ENCODE measurements at regions not wholly inside any gene's neighbourhood (a gene's known extent, or its start where the extent isn't known, plus 50 kb on each side); places are given as distances from the start of the nearest gene placed in this dataset.

DNA sequence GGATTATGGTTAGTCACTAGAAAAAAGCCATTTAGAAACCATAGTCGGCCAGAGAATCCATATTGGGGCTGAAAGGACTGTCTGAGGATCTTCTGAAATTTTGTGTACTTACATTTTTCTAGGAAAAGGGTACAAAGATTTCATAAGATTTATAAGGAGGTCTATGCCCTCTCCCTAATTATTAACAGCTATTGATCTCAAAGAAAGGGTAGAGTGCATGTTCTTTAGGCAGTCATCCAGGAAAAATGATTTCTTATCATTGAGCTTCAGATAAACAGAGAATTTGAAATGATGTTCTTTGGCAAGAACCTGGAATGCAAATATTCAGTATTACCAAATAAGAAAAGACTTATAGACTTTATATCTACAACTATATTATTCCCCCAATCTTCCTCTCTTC is 195.3 kb downstream of the ACTR3 start:
- no peaks in the 10 kb centered on the region for H3K9me3 ChIP-seq (ENCODE audit: control extremely low read depth in 1 of 5, control insufficient read depth in 4 of 5, insufficient read depth in 2 of 5, low read depth in 1 of 5, low read length in 4 of 5)
- H3K27me3 ChIP-seq (replicated peaks in 2 of 5; ENCODE audit: control insufficient read depth in 4 of 5, insufficient read depth in 5 of 5, low read length in 4 of 5), result no peaks in the 10 kb centered on the region
- POLR2A ChIA-PET, result no interaction called here
- CTCF ChIA-PET, result no interaction called here
- no peaks in the 10 kb centered on the region for H3K4me1 ChIP-seq (ENCODE audit: control extremely low read depth in 1 of 4, control insufficient read depth in 4 of 4, insufficient read depth in 4 of 4, low read length in 3 of 4)
- H3K36me3 ChIP-seq (ENCODE audit: control insufficient read depth in 4 of 4, insufficient read depth in 4 of 4, low read length in 3 of 4), result no peaks in the 10 kb centered on the region
- no peak overlapping the region for H3K4me3 ChIP-seq (ENCODE audit: control insufficient read depth in 1 of 7, extremely low read depth in 1 of 7, insufficient read depth in 4 of 7, low read depth in 2 of 7, low read length in 6 of 7)
- H3K27ac ChIP-seq (ENCODE audit: insufficient read depth in 1 of 2, low read depth in 1 of 2, low read length in 2 of 2, poor library complexity in 1 of 2, severe bottlenecking in 2 of 2), result no peak overlapping the region
- 100% methylated on average over 1 of the region's 1 CpG for WGBS (ENCODE audit: insufficient coverage)
- no peak for DNase-seq

DNA sequence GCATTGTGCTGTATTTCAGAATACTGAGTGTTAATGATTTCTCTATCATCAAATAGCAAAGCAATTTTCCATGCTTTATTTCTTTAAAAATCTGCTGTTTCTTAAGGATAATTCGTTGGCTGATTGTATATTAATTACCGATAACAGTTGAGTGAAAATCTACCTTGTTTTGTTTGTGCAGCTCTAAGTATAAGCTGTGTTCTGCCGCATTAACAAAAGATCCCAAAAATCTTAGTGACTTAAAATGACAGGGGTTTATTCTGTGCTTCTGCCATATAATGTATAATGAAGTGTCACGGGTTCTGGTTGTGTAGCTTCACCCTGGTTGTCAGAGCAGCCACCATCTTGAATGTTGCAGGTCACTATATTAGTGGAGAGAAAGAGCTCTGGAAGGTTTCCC is 196.1 kb downstream of the ACTR3 start:
- Histone ChIP-seq H3K9me3 (ENCODE audit: control extremely low read depth in 1 of 5, control insufficient read depth in 4 of 5, insufficient read depth in 2 of 5, low read depth in 1 of 5, low read length in 4 of 5) (no peaks in the 10 kb centered on the region), H3K27ac (ENCODE audit: insufficient read depth in 1 of 2, low read depth in 1 of 2, low read length in 2 of 2, poor library complexity in 1 of 2, severe bottlenecking in 2 of 2) (no peak overlapping the region), H3K4me3 (ENCODE audit: control insufficient read depth in 1 of 7, extremely low read depth in 1 of 7, insufficient read depth in 4 of 7, low read depth in 2 of 7, low read length in 6 of 7) (no peak overlapping the region), H3K27me3 (replicated peaks in 2 of 5; ENCODE audit: control insufficient read depth in 4 of 5, insufficient read depth in 5 of 5, low read length in 4 of 5) (no peaks in the 10 kb centered on the region), H3K4me1 (ENCODE audit: control extremely low read depth in 1 of 4, control insufficient read depth in 4 of 4, insufficient read depth in 4 of 4, low read length in 3 of 4) (no peaks in the 10 kb centered on the region), H3K36me3 (ENCODE audit: control insufficient read depth in 4 of 4, insufficient read depth in 4 of 4, low read length in 3 of 4) (no peaks in the 10 kb centered on the region)
- CTCF ChIA-PET, result no interaction called here
- POLR2A ChIA-PET, result no interaction called here
- DNase-seq, result no peak
- WGBS (ENCODE audit: insufficient coverage), result 100% methylated on average over 1 of the region's 4 CpGs

DNA sequence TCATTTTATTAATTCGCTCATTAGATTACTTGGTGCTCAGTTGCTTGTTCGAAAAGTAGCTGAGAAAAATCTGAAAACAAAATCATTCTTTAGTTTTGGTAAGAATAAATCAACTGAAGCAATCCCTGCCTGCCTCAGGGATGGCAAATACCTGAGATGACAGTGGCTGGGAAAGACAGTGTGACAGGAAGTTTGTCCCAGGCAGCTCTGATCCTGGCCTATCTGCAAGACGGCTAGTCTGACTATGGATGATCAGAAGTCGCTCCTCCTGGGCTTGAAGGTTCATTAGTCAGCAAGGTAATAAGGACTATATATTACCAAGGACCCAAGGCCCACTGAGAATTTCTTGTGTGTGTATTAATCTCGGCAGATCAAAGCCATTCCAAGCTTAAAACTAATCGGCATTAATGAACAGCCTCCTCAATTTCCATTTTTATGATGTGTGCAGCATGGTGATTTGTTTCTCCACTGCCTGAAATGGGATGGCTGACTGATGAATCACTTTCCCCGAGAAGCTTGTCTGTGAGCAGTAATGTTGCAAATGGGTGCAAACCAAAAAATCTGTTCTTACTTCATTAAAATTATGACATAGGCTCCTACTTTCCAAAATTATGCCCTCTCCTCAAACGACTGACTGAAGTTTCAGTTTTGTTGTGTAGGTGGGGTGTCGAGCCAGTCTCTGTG is 199.9 kb downstream of the ACTR3 start:
- no peak overlapping the region for H3K27ac ChIP-seq (ENCODE audit: insufficient read depth in 1 of 2, low read depth in 1 of 2, low read length in 2 of 2, poor library complexity in 1 of 2, severe bottlenecking in 2 of 2)
- POLR2A ChIA-PET, result no interaction called here
- no peaks in the 10 kb centered on the region for H3K36me3 ChIP-seq (ENCODE audit: control insufficient read depth in 4 of 4, insufficient read depth in 4 of 4, low read length in 3 of 4)
- CTCF ChIA-PET, result no interaction called here
- no peak for DNase-seq
- H3K9me3 ChIP-seq (ENCODE audit: control extremely low read depth in 1 of 5, control insufficient read depth in 4 of 5, insufficient read depth in 2 of 5, low read depth in 1 of 5, low read length in 4 of 5), result peaks cover 0 to 2% (median 0%) of the 10 kb centered on the region in 5 experiments
- H3K4me3 ChIP-seq (ENCODE audit: control insufficient read depth in 1 of 7, extremely low read depth in 1 of 7, insufficient read depth in 4 of 7, low read depth in 2 of 7, low read length in 6 of 7), result no peak overlapping the region
- H3K27me3 ChIP-seq (replicated peaks in 2 of 5; ENCODE audit: control insufficient read depth in 4 of 5, insufficient read depth in 5 of 5, low read length in 4 of 5), result no peaks in the 10 kb centered on the region
- WGBS (ENCODE audit: insufficient coverage), result 100% methylated on average over 5 of the region's 9 CpGs
- H3K4me1 ChIP-seq (ENCODE audit: control extremely low read depth in 1 of 4, control insufficient read depth in 4 of 4, insufficient read depth in 4 of 4, low read length in 3 of 4), result no peaks in the 10 kb centered on the region

DNA sequence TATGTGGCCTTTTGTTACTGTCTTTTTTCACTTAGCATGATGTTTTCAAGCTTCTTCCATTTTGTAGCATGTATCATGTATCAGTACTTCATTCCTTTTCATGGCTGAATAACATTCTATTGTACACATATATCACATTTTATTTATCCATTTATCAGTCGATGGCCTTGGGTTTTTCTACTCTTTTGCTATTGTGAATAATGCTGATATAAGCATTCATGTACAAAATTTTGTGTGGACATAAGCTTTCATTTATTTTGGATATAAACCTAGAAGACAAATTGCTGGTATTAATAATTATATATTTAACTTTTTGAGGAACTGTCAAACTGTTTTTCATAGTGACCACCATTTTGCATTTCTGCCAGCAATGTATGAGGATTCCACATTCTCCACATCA is 201.1 kb downstream of the ACTR3 start:
- no peak for DNase-seq
- H3K4me3 ChIP-seq (ENCODE audit: control insufficient read depth in 1 of 7, extremely low read depth in 1 of 7, insufficient read depth in 4 of 7, low read depth in 2 of 7, low read length in 6 of 7), result no peak overlapping the region
- no peak overlapping the region for H3K27ac ChIP-seq (ENCODE audit: insufficient read depth in 1 of 2, low read depth in 1 of 2, low read length in 2 of 2, poor library complexity in 1 of 2, severe bottlenecking in 2 of 2)
- peaks cover 0 to 12% (median 2%) of the 10 kb centered on the region in 5 experiments for H3K9me3 ChIP-seq (ENCODE audit: control extremely low read depth in 1 of 5, control insufficient read depth in 4 of 5, insufficient read depth in 2 of 5, low read depth in 1 of 5, low read length in 4 of 5)
- WGBS (ENCODE audit: insufficient coverage), result no CpG with 5 or more reads among the region's 1 CpG
- no peaks in the 10 kb centered on the region for H3K4me1 ChIP-seq (ENCODE audit: control extremely low read depth in 1 of 4, control insufficient read depth in 4 of 4, insufficient read depth in 4 of 4, low read length in 3 of 4)
- H3K36me3 ChIP-seq (ENCODE audit: control insufficient read depth in 4 of 4, insufficient read depth in 4 of 4, low read length in 3 of 4), result no peaks in the 10 kb centered on the region
- no peaks in the 10 kb centered on the region for H3K27me3 ChIP-seq (replicated peaks in 2 of 5; ENCODE audit: control insufficient read depth in 4 of 5, insufficient read depth in 5 of 5, low read length in 4 of 5)
- ChIA-PET CTCF (no interaction called here), POLR2A (no interaction called here)

DNA sequence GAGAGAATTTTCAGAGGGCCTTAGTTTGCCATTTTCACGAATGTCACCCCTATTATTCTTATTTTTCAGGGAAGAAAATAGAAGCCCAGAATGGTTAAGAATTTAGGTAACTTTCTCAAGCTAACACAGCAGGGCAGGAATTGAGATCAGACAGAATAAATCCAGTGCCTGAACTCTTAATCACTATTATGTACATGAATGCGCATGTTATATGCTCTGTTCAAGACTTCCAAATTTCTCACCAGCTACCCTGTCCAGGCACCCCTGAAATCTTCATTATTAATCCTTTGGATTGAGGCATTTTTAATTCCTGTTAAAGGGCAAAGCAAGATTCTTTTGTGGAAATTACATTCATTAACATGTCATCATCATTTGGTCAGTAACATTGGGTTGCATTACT is 218.4 kb downstream of the ACTR3 start:
- Histone ChIP-seq H3K27ac (ENCODE audit: insufficient read depth in 1 of 2, low read depth in 1 of 2, low read length in 2 of 2, poor library complexity in 1 of 2, severe bottlenecking in 2 of 2) (no peak overlapping the region), H3K9me3 (ENCODE audit: control extremely low read depth in 1 of 5, control insufficient read depth in 4 of 5, insufficient read depth in 2 of 5, low read depth in 1 of 5, low read length in 4 of 5) (peaks cover 0 to 5% (median 0%) of the 10 kb centered on the region in 5 experiments), H3K36me3 (ENCODE audit: control insufficient read depth in 4 of 4, insufficient read depth in 4 of 4, low read length in 3 of 4) (no peaks in the 10 kb centered on the region), H3K4me3 (ENCODE audit: control insufficient read depth in 1 of 7, extremely low read depth in 1 of 7, insufficient read depth in 4 of 7, low read depth in 2 of 7, low read length in 6 of 7) (no peak overlapping the region), H3K4me1 (ENCODE audit: control extremely low read depth in 1 of 4, control insufficient read depth in 4 of 4, insufficient read depth in 4 of 4, low read length in 3 of 4) (no peaks in the 10 kb centered on the region), H3K27me3 (replicated peaks in 2 of 5; ENCODE audit: control insufficient read depth in 4 of 5, insufficient read depth in 5 of 5, low read length in 4 of 5) (no peaks in the 10 kb centered on the region)
- WGBS (ENCODE audit: insufficient coverage), result no CpG with 5 or more reads among the region's 2 CpGs
- CTCF ChIA-PET, result no interaction called here
- no peak for DNase-seq
- POLR2A ChIA-PET, result no interaction called here

DNA sequence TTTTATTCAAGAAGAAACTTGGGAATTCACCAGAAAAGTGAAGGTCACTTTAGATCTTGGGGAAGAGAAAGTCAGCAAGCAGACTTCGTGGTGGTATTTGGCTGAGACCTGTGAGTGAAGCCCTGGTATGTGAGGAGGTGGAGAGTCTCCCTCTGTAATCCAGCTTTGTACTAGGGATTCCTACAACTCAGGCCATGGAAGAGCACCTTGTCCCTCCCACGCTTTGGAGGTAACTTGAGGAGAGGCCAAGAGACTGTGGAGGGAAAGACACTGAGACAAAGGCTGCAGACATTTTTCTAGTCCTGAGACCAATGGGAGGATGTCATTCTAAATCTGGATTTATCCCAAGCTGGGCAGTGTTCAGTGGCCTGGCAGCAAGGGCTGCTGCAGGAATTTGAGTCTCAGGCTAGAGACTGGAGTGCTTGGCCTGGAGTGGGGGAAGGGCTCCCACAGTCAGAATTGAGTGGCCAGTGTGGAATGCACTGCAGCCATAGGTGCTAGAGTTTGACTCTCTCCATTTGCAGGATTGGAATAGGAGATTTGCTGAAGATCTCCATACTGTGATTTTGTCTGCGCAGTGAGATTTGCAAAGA is 219.0 kb downstream of the ACTR3 start:
- Histone ChIP-seq H3K4me1 (ENCODE audit: control extremely low read depth in 1 of 4, control insufficient read depth in 4 of 4, insufficient read depth in 4 of 4, low read length in 3 of 4) (no peaks in the 10 kb centered on the region), H3K27ac (ENCODE audit: insufficient read depth in 1 of 2, low read depth in 1 of 2, low read length in 2 of 2, poor library complexity in 1 of 2, severe bottlenecking in 2 of 2) (no peak overlapping the region), H3K4me3 (ENCODE audit: control insufficient read depth in 1 of 7, extremely low read depth in 1 of 7, insufficient read depth in 4 of 7, low read depth in 2 of 7, low read length in 6 of 7) (no peak overlapping the region), H3K9me3 (ENCODE audit: control extremely low read depth in 1 of 5, control insufficient read depth in 4 of 5, insufficient read depth in 2 of 5, low read depth in 1 of 5, low read length in 4 of 5) (peaks cover 0 to 5% (median 0%) of the 10 kb centered on the region in 5 experiments), H3K36me3 (ENCODE audit: control insufficient read depth in 4 of 4, insufficient read depth in 4 of 4, low read length in 3 of 4) (no peaks in the 10 kb centered on the region), H3K27me3 (replicated peaks in 2 of 5; ENCODE audit: control insufficient read depth in 4 of 5, insufficient read depth in 5 of 5, low read length in 4 of 5) (no peaks in the 10 kb centered on the region)
- CTCF ChIA-PET, result no interaction called here
- 88% methylated on average over 3 of the region's 3 CpGs for WGBS (ENCODE audit: insufficient coverage)
- POLR2A ChIA-PET, result no interaction called here
- DNase-seq, result no peak

DNA sequence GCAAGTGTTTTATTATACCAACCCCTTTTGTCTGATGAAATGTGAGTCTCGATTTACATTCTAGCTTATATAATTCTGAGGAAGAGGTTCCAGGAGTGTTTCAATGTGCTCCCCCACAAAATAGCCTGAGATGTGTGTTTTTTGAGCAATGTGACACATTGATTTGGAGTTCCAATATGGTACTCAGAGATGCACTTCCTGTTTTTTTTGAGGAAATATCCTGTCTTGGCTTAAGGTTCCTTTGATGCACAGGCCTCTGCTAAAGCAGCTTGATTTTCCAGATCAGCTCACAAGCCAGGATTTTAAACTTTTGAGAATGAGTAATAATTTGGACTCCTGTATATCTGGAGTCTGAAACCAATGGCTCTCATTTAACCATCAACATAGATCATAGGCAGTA is 221.4 kb downstream of the ACTR3 start:
- no peak overlapping the region for H3K27ac ChIP-seq (ENCODE audit: insufficient read depth in 1 of 2, low read depth in 1 of 2, low read length in 2 of 2, poor library complexity in 1 of 2, severe bottlenecking in 2 of 2)
- no peak for DNase-seq
- POLR2A ChIA-PET, result no interaction called here

More for the DNA sequence above, 221.4 kb downstream of the ACTR3 start:
- Histone ChIP-seq H3K36me3 (ENCODE audit: control insufficient read depth in 4 of 4, insufficient read depth in 4 of 4, low read length in 3 of 4) (no peaks in the 10 kb centered on the region), H3K4me1 (ENCODE audit: control extremely low read depth in 1 of 4, control insufficient read depth in 4 of 4, insufficient read depth in 4 of 4, low read length in 3 of 4) (no peaks in the 10 kb centered on the region), H3K4me3 (ENCODE audit: control insufficient read depth in 1 of 7, extremely low read depth in 1 of 7, insufficient read depth in 4 of 7, low read depth in 2 of 7, low read length in 6 of 7) (no peak overlapping the region), H3K27me3 (replicated peaks in 2 of 5; ENCODE audit: control insufficient read depth in 4 of 5, insufficient read depth in 5 of 5, low read length in 4 of 5) (no peaks in the 10 kb centered on the region), H3K9me3 (ENCODE audit: control extremely low read depth in 1 of 5, control insufficient read depth in 4 of 5, insufficient read depth in 2 of 5, low read depth in 1 of 5, low read length in 4 of 5) (no peaks in the 10 kb centered on the region)
- CTCF ChIA-PET, result no interaction called here
- WGBS (ENCODE audit: insufficient coverage), result 67% methylated on average over 1 of the region's 1 CpG

Measured in common myeloid progenitor, CD34-positive (primary cell).